ENCODE measurements at regions not wholly inside any gene's neighbourhood (a gene's known extent, or its start where the extent isn't known, plus 50 kb on each side); places are given as distances from the start of the nearest gene placed in this dataset.
"Not testable (repeated sequence)": the region's sequence is repeated elsewhere in the genome, so short reads cannot be mapped to it uniquely, and the experiment has no call there.

DNA sequence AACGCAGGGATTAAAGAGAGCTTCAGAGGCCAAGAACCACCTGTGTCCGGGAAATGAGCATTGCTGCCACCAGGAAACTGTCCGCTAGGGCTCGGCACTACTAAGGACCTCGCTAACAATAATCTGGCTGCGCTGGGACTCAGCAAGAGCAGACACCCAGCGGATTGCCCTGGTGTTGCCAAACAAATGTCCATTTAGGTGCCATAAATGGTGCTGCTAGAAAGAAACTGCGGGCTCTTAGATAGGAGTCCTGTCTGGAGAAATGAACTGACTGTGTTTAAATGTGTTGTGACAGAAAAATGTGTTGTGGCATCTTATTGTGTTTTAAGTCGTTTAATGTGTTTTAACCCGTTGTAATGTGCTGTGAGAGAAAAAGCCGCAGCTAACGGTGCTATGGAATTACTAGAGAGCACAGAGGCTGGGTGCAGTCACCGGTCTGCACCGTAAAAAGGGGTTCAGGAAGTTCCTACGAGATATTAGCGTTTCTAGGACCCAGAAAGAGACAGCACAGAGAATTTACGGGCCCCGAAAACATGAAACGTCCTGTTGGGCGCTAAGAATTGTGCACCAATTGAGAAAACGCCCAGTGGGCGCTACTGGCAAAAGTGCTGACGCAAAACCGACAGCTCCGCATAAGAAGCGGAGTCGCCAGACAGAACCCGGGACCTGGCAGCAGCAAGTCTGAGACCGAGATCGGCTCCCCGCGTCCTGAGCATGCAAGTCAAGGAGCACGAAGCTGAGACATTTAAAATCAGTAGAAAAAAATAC lies 90.6 kb downstream of the ANXA2R start:
- no peak for DNase-seq (ENCODE audit: low read depth, low spot score)

DNA sequence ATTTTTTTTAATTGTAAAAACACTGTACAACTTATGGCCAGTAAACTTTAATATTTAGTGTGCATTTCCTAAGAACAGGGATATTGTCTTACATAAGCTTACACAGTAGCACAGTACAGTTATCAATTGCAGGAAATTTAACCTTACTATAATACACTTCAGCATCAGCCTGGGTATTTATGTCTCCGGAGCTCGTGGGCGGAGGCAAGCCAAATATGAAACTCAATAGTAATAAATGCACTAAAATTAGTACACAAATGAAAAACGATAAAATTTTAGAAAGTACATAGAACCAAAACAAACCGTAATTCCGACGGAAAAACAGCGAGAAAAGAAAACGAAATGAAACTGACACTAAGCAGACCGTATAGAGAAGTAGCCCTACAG lies 91.2 kb downstream of the ANXA2R start:
- no peak for DNase-seq (ENCODE audit: low read depth, low spot score)

DNA sequence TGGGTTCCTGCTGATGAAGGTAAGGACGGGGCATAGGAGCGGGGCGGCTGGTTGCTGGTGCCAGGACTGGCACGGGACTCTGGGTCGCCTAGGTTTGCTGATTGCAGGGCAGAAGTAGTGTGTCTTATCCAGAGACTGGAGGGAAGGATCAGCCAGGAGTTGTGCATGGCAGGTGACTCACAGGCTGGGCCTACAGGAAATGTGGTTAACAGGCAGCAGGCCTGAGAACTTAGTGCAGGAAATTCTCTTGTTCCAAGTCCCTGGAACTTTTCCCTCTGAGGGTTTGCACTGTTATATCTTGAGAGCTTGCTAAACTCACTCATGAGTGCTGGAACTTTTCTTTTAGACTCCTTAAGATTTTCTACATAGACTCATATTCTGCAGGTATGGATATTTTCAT lies 95.1 kb downstream of the ANXA2R start:
- peak; percentile 34 for DNase-seq (ENCODE audit: low read depth, low spot score)

DNA sequence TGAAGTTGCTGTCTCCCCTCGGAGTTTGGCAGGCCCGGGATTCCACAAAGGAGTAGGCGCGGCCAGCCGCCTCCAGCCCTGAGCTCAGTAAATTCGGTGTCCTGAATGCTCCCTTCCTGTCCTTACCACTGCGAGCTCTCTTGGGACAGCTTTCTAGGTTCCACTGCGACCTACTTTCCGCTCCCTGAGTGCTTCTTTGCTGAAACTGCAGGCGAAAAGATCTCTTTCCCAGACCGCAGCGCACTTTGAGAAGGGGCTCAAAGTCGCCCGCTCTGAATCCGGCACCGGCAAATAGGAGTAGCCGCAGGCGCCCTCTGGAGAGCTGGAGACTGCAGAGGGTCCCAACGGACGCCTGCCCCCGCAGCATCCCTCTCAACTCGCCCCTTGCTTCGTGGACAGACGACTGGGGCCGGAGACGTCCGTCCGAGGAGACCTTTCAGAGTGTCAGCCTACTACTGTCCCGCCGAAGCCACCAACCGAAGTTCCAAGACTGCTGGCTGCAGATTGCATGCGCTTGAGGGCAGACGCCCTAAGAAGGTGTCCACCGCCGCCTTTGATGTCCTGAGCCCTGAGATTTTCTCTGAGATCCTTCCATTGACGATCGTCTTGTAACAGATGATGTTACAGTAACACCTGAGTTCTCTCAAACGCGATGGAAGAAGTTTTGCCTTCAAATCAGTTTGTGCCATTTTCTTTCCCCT lies 96.0 kb downstream of the ANXA2R start:
- peak; percentile 69 for DNase-seq (ENCODE audit: low read depth, low spot score)

DNA sequence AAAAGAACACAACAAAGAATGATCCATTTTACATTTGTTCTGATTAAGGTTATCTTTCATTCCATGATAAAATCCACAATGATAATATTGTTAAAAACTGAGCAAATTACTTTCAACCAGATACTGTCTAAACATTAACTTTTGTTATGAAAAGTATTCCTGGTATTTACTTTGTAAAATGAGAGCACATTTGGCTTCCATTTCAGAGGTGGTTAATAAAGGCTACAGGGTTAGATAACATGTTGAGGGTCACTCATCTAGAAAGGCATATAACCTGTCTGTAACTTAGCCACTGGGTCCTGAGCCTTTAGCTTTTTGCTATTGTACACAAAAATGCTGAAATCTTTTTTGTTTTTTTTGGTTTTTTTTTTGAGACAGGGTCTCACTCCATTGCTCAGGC lies 99.3 kb downstream of the ANXA2R start:
- DNase-seq (ENCODE audit: low read depth, low spot score), result no peak

DNA sequence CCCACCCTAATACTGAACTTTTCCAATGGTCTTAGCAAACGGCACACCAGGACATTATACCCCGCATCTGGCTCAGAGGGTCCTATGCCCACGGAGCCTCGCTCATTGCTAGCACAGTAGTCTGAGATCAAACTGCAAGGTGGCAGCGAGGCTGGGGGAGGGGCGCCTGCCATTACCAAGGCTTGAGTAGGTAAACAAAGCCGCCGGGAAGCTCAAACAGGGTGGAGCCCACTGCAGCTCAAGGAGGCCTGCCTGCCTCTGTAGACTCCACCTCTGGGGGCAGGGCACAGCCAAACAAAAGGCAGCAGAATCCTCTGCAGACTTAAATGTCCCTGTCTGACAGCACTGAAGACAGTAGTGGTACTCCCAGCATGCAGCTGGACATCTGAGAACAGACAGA lies 108.1 kb downstream of the ANXA2R start:
- DNase-seq (ENCODE audit: low read depth, low spot score), result not testable (repeated sequence)

- DNase-seq (ENCODE audit: low read depth, low spot score), result not testable (repeated sequence)
Observed at GRCh38 chr5:42931451-42931850, 108.7 kb downstream of the ANXA2R start.

- DNase-seq (ENCODE audit: low read depth, low spot score), result no peak
Observed at GRCh38 chr5:42930934-42931333, 109.2 kb downstream of the ANXA2R start.

DNA sequence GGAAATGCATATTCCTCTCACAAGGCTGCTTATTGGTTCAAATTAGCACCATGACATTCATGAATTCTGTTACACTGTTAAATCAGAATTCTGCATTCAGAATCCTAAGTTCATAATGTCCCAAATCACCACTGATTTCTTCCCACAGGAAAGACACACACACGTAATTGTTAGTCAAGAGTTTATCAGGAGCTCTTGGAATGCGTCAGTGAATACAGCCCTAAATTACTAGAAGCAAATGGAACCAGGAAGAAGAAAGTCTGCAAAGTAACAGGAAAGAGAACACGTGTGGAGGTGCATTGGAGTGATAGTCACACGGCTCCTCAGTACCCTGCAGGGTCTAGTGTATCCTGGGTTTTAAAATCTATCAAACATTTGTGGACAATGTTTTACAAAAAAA lies 110.2 kb downstream of the ANXA2R start:
- DNase-seq (ENCODE audit: low read depth, low spot score), result no peak

DNA sequence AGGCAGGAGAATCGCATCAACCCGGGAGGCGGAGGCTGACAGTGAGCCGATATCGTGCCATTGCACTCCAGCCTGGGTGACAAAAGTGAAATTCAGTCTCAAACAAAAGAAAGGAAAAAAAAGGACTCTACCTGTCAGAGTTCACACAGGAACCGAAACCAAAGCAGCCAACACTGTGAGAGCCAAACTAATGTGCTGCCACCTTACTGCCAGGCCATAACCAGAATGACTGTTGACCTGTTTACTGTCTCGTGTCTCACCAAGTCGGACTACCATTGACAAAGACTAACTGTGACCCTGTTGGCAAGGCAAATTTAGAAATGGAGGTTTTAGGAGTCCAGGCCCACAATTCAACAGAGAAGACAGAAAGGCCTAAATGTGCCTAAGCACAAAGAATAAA lies 112.4 kb downstream of the ANXA2R start:
- no peak for DNase-seq (ENCODE audit: low read depth, low spot score)

GRCh38 chr5:42924686-42925085 lies 113.0 kb upstream of the SELENOP start:
- no peak for DNase-seq (ENCODE audit: low read depth, low spot score)

- no peak for DNase-seq (ENCODE audit: low read depth, low spot score)
Observed at GRCh38 chr5:42924226-42924625, 112.5 kb upstream of the SELENOP start.

DNA sequence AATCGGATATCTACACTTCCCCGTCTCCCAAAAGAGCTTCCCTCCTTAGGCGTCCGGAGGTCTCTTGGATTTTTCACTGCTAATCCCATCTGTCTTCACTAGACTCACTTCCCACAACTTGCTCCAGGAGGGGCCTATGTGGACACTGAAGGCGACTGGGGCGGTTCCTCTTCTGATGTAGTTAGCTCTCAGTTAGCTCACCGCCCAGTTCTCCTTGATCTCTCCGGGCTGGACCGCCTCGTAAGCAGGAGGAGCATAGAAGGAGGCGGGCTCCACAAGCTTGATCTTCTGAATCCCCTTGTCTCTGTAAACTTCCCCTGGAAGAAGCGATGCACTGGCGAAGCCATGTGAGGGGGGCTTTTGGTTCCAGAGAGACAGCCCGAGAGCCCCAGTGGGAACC lies 112.0 kb upstream of the SELENOP start:
- no peak for DNase-seq (ENCODE audit: low read depth, low spot score)

DNA sequence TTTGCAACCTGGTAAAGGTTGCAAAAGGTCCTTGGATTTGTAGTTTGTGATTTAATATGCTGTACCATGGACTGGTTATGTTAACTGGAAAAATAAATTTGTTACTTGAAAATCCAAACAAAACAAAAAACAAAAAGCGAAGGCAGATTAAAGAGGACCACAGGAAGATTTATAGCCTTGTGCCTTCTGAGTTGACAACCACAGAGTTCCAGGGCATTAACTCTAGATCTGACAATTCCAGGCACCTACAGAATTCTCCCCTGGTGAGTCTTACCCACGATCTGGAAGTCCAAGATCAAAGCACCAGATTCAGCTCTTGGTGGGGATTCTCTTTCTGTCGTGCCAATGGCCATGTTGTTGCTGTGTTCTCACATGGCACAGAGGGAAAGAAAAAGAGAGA lies 107.9 kb upstream of the SELENOP start:
- DNase-seq (ENCODE audit: low read depth, low spot score), result no peak

- DNase-seq (ENCODE audit: low read depth, low spot score), result no peak
Observed at GRCh38 chr5:42915306-42915866, 103.7 kb upstream of the SELENOP start.

DNA sequence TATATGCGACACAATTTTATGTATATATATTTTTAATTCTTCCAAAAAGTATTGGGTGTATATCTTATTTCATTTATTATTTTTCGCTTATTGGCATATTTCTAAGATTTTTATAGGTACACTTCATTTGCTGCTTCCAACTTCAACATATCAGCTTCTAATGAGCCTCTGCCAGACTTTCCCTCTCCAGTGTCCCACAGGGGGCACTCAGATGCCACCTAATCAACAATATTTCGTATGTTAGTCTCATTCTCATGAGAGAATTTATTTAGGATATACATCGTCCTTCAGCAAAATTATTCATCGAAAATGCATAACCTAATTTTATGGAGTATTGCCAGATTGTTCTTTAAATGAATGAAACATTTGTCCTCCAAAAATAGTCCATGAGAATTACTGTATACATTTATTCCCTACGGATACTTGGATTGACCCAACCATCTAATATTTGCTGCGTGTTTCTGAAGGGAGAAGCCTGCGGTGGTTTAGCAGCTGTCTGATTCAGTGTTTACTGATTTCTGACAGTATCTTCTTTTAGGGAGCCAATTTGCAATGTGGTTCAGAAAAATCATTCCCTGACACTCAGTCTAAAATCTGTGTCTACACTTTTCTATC lies 100.6 kb upstream of the SELENOP start:
- DNase-seq (ENCODE audit: low read depth, low spot score), result no peak

DNA sequence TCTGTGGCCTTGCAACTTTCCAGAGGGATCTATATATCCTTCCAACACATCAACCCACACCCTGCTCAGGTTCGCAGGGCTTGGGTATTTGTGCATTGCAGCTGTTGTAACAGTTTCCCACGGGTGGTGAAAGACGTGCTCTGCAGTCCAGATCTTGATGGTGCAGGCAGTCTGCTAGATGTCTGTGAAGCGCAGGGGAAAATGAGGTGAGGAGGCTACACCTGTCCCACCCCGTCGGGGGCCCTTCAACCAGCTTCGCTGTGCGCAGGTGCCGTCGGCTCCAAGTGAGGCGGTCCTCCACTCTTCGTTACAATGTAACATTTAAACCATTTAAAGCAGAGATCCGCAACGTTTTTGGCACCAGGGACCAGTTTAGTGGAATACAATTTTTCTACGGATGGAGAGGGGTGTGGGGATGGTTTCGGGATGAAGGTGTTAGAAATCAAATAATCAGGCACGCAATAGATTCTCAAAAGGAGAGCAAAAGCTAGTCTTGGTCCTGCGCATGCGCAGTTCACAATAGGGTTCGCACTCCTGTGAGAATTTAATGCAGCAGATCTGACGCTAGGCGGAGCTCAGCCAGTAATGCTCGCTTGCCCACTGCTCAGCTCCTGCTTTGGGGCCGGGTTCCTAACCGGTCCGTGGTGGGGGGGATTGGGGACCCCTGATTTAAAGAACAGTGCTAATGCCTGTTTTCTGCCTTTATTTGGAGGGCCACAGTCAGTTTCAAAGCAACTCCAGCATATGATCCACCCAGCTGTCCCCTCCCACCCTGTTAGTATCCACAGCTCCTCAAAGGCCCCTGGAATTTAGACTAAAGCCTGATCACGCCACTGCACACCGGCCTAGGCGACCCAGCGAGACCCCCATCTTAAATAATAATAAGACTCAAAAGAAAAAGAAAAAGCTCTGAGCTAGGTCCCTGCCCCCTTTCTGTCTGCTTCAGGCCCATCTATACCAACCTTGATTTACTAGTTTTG lies 97.1 kb upstream of the SELENOP start:
- peak; percentile 83 for DNase-seq (ENCODE audit: low read depth, low spot score)

DNA sequence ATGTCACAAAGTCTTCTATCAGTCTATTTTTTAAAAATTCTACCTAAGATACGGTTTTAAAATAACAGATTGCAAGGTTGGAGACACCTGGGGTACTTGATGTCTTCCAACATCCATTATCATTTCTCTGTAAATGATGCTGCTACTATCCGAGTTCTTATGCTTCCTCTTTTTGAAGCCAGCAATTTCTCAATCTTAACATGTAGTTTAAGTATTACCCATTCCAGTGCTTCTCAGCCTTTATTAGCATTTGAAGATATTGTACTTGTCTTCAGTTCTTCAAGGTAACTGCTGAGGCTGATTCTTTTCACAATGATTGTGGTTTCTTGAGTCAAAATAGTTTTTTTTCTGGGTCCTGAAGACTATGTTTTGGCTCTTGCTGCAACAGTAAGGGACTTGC lies 96.4 kb upstream of the SELENOP start:
- no peak for DNase-seq (ENCODE audit: low read depth, low spot score)

DNA sequence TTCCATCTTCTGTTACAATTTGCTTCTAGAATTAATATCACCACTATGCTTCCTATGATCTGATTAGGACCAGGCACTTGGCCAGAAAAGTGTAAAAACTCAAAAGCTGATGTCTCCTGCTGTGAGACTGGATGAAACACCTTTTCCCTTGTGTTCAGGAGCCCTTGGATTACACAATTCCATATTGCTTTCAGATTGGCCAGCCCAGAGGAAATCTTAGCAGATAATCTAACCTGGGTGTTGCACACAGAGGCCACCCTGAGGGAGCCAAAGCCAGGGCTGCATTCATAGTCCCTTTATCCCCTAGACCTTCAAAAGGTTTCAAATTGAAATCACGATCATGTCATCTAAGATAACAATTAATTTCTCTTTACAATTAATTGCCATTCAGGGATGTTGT lies 94.1 kb upstream of the SELENOP start:
- DNase-seq (ENCODE audit: low read depth, low spot score), result no peak

DNA sequence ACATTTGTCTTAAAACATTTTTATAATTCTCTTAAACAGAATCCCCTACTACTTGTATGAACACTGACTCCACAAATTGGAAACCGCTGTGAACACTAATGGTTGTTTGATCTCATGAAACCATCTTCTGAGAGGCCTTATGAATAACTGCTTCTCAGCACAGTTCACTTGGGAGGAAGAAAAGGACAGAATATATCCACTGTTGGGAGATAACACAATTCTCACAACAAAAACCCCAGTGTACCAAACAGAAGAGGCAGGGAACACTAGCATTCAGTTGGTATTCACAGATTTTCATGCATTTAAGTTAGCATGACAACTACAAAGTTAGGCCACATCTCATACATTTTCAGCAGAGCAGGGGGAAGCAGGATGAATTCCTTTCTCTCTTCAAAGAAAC lies 89.0 kb upstream of the SELENOP start:
- no peak for DNase-seq (ENCODE audit: low read depth, low spot score)

GRCh38 chr5:42898760-42899159 lies 87.1 kb upstream of the SELENOP start:
- no peak for DNase-seq (ENCODE audit: low read depth, low spot score)

Data from ELF-1 (cell line).